ENCODE measurements at regions not wholly inside any gene's neighbourhood (a gene's known extent, or its start where the extent isn't known, plus 50 kb on each side); places are given as distances from the start of the nearest gene placed in this dataset.

DNA sequence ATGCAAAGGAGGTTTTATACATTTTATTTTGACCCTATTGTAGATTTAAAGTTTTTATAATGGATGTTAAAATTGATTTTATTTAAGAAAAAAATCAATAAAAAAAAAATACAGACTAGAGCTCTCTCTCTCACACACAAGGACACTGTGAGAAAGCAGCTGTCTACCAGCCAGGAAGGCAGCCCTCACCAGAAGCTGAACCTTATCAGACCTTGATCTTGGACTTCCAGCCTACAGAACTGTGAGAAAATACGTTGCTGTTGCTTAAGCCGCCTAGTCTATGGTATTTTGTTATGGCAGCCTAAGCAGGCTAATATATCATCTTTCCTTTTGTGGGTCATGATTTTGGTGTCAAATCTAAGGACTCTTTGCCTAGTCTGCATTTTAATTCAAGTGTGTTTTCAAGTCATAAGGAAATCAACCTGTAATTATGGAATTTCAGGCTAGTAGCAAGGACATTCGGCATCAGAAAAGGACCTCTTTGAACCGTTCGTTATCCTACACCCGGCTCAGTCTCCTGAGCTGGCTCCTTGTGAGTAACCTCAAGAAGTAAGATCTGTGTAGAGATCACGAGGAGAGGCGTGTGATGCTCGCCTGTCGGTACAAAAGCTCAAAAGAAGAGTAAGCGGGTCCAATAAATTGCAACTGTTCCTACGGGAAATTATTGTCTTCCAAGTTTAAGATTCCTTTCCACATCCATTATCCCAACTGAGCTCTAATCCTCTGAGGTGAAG is 98.2 kb downstream of the PDCL3 start:
- DNase-seq (ENCODE audit: low spot score), result no peak

GRCh38 chr2:100662866-100663265 is 100.1 kb downstream of the PDCL3 start:
- DNase-seq (ENCODE audit: low spot score), result no peak

- no peak for DNase-seq (ENCODE audit: low spot score)
Measured at GRCh38 chr2:100664021-100664755, 101.4 kb downstream of the PDCL3 start.

GRCh38 chr2:100664756-100665101 is 101.9 kb downstream of the PDCL3 start:
- no peak for DNase-seq (ENCODE audit: low spot score)

DNA sequence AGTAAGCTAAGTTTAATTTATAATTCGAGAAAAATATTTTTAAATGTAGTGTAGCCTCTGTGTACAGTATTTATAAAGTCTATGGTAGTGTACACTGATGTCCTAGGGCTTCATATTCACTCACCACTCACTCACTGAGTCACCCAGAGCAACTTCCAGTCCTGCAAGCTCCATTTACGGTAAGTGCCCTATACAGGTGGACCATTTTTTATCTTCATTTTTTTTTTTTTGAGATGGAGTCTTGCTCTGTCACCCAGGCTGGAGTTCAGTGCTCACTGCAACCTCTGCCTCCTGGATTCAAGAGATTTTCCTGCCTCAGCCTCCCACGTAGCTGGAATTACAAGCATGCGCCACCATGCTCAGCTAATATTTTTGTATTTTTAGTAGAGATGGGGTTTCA is 104.2 kb downstream of the PDCL3 start:
- DNase-seq (ENCODE audit: low spot score), result no peak

DNA sequence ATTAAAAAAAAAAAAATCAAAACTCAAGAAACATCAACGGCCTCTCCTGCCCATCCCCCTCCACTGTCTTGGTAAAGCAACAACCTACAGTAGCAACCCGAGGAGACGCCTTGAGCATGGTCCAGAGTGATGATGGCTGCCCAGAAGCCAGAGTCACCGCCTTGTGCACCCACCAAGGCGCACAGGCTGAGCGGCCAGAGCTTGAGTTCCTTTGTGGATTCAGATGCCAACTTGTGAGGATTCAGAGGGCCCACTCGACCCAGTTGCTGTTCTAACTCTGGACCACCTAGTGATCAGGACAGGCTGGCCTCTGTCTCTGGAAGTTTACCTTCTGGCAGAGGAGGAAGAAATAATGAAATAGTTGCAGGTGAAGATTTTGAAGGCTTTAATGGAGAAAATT is 105.0 kb downstream of the PDCL3 start:
- DNase-seq (ENCODE audit: low spot score), result no peak

- DNase-seq (ENCODE audit: low spot score), result no peak
Measured at GRCh38 chr2:100670232-100670631, 107.4 kb downstream of the PDCL3 start.

- no peak for DNase-seq (ENCODE audit: low spot score)
Measured at GRCh38 chr2:100673115-100673514, 110.3 kb downstream of the PDCL3 start.

DNA sequence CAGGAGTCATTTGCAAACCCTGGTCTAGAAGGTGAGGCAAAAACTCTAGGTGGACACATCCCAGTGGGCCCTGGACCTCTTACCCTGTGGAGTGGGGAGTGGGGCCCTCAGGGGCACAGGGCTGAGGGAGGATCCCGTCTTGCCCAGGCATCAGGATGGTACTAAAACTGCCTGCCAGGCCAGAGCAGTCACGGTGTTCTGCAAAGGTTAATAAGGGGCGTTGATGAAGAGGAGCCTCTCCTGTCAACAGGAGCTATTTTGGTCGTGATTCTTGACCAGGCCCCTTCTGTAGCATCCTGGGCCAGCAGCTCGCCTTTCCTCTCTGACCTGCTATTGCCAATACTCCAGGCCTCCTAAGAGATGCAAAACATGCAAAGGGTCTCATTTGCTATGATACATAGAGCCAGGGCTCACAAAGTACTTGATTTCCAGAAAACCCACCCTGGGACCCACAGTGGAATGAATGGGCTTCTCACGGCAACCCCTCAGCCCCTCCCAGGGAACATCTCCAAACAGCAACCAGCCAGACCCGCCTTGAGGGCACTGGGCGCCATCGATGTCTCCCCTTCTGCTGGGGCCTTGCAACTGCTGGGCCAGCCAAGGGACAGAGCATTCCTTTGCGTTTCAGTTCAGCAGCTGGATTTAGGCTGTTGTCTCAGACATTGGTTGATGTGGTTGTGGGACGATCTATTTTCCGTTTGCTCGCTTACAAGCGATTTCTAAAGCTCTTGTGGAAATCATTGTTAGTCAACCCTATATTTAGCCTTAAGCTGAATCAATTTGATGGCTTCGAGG is 111.1 kb downstream of the PDCL3 start:
- no peak for DNase-seq (ENCODE audit: low spot score)

DNA sequence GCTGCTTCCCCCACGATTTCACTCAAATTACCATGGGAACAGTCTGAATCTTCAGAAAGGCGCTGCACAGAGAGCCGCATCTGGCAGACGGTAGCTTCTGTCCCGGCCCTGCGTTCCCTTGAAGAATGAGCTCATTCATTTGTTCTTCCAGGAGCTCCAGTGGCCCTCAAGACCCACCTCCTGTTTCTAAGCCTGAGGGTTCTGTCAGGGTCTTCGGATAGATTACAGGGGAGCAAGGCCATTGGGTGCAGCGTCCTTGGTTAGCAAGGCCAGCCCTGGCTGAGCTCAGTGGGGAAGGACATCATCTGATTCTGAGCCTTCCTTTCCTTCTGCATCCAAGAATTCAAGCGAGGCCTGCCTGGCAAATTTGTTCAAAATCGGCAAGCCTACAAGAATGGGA is 111.9 kb downstream of the PDCL3 start:
- DNase-seq (ENCODE audit: low spot score), result no peak

DNA sequence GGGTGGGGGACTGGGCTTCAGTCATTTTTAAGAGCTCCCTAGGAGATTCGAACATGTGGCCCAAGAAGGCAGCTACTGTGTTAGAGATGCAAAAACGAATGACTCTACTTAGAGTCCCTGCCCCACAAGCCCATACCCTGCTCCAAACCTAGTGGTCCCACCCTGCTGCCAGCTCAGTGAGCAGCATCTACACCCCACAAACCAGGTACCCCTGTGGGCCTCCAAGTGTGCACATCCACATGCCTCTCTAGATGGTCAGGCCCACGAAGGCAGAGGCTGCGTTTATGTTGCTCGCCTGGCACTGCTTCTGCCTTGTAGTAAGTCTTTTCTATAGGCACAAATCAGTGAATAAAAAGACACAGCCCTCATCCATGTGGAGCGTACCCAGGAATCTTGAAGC is 112.6 kb downstream of the PDCL3 start:
- no peak for DNase-seq (ENCODE audit: low spot score)

GRCh38 chr2:100675855-100676254 is 113.1 kb downstream of the PDCL3 start:
- no peak for DNase-seq (ENCODE audit: low spot score)

- DNase-seq (ENCODE audit: low spot score), result no peak
Measured at GRCh38 chr2:100676346-100676745, 113.6 kb downstream of the PDCL3 start.

DNA sequence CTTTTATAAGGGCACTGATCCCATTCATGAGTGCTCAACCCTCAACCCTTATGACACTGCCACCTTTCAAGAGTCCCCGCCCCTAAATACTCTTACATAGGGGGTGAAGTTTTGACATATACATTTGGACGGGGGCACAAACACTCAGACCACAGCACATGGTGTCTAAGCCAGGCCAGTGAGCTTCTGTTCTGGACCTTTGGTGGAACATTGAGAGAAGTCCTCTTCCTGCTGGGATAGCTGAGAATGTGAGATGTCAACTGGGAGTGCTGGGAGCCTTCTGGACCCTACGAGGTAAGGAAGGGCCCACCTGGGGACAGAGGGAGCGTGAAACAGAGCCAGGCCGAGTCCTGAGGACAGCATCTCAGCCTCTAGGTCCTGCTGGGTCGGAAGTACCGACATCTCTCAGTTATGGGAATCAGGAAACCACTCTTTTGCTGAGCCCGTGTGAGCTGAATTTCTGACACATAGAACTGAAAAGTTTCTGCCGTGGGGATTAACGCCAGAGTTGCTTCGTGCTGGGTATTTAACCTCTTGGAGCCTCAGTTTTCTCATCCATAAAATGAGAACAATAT is 114.9 kb downstream of the PDCL3 start:
- DNase-seq (ENCODE audit: low spot score), result no peak

- no peak for DNase-seq (ENCODE audit: low spot score)
Measured at GRCh38 chr2:100679211-100679610, 116.4 kb downstream of the PDCL3 start.

DNA sequence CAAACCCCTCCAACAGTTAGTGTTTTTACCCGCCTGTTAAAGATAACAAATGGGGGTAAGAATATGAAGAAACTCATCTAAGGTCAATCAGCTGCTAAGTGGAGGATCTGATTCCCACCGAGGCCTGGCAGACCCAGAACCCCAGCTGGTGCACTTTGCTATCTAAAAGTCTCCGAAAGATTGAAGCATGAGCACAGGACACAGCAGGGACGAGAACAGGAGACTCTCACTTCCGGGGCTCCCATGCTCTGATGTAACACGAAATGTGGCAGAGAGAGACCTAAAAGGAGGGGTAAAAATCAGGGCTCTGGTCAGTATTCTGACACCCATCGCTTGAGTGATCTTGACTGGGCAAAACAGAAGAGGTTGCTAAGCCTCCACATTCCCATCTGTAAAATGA is 119.7 kb downstream of the PDCL3 start:
- DNase-seq (ENCODE audit: low spot score), result no peak

GRCh38 chr2:100683231-100683630 is 120.4 kb downstream of the PDCL3 start:
- no peak for DNase-seq (ENCODE audit: low spot score)

- DNase-seq (ENCODE audit: low spot score), result no peak
Measured at GRCh38 chr2:100691846-100692245, 128.1 kb upstream of the NPAS2 start.

DNA sequence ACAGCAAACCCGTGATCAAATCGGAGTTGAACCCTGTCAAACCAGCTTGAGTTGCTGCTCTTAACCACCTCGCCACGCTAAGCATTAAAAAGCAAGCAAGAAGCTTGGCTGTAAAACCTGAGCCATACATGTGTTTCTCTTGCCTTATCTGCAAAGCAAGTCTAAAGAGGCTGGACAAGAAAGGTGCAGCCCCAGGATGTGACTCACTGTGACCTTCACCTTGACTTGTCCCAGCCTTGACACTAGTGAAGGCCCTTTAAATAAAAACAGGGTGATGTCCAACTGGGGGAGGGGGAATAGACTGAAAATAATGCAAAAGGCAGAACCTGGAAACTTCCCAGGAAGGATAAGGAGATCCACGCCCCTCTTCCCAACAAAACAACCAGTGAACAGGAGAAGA is 127.6 kb upstream of the NPAS2 start:
- DNase-seq (ENCODE audit: low spot score), result no peak

GRCh38 chr2:100692906-100693305 is 127.0 kb upstream of the NPAS2 start:
- no peak for DNase-seq (ENCODE audit: low spot score)

- no peak for DNase-seq (ENCODE audit: low spot score)
Measured at GRCh38 chr2:100699131-100699530, 120.8 kb upstream of the NPAS2 start.

- no peak for DNase-seq (ENCODE audit: low spot score)
Measured at GRCh38 chr2:100702438-100703109, 117.4 kb upstream of the NPAS2 start.

Measured in hepatic stellate cell (primary cell).